ENCODE measurements at regions not wholly inside any gene's neighbourhood (a gene's known extent, or its start where the extent isn't known, plus 50 kb on each side); places are given as distances from the start of the nearest gene placed in this dataset.

DNA sequence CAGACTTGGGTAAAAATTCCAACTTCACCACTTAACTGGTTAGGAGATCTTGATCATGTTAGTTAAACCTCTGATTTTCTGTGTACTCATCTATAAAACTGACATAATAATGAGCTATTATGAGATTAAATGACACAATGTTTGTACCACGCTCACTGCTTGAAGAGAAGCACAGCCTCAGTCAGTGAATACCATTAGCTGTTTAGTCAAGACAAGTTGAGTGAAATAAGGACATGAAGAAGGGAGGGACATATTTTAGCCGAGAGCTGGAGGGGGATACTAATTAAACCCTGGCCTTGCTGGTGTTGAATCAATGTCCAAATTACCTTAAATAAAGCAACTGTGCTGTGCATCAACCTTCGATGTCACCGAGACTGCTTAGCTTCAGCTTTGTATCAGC, 105.1 kb upstream of the TOX3 start:
- DNase-seq (ENCODE audit: low spot score) = no peak

DNA sequence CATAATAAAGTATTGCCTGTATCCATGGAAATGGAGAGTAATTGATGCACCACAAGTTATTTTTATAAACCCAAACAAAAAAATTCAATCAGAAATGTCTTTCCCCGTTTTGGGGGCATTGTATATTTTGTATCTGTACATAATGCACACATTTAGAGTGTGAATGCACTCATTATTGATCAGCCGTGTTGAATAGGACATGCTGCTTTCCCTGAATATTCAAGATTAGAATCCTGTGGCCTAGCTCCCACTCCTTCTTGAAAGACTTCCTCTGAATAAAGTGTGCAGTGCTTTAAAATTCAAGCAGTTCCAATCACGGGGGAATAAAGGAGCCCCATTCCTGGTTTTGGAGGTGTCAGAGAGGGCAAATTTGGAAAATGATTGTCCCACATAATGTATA, 103.8 kb upstream of the TOX3 start:
- DNase-seq (ENCODE audit: low spot score) = no peak
- no peak for FAIRE-seq

More for the DNA sequence above, 105.1 kb upstream of the TOX3 start:
- no peak for FAIRE-seq

DNA sequence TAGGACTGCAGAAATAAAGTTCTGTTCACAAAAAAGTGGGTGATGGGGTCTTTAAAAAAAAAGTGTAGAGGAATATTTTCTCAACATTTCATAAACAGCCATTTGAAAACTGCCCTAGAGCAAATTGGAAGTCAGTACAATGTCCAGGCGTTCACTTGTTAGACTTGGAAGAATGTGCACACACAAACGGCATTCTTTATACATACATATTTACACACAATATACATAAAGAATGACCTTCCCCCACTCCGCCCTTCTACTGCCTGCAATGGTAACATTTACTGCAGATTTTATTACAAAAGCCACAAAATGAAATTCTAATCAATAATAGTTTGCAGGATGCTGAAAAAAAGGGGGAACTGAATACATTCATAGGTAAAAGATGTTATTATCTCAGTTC, 103.4 kb upstream of the TOX3 start:
- FAIRE-seq = no peak
- no peak for DNase-seq (ENCODE audit: low spot score)

DNA sequence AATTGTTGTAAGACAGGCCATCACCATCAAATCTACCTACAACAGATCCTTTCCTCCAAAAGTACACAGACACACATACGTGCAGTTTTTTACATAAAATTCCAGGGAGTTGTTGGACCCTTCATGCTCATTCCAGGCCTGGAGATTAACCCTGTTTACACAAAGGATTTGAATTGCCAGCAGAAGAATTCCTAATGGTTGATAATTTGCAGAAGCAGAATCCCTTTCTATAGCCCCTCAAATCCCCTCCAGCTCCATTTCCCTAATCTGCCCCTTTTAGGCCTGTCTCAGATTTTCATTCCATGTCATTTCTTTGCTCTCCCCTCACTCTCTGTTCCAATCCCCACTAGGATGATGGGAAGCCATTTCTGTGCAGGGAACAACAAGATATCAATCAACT, 102.9 kb upstream of the TOX3 start:
- FAIRE-seq = no peak

DNA sequence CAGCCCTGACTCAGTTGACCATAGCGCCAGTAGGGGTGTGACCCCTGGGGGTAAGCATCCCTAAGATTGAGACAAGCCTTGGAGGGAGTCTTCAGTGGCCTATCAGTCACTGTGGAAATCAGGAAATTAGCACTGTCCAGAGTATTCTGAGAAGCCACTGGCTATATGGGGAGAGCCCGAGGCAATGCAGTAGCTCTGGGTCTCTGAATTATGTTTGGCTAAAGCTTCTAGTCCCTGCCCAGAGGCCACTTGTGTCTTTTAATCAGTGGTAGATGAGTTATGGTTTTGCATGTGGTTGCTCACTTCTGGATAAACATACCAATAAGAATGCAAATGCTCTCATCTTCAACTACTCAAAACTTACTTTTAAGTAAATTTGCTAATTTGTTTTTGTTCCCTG, 100.6 kb upstream of the TOX3 start:
- FAIRE-seq = no peak
- no peak for DNase-seq (ENCODE audit: low spot score)

More for the DNA sequence above, 102.9 kb upstream of the TOX3 start:
- DNase-seq (ENCODE audit: low spot score) = no peak

DNA sequence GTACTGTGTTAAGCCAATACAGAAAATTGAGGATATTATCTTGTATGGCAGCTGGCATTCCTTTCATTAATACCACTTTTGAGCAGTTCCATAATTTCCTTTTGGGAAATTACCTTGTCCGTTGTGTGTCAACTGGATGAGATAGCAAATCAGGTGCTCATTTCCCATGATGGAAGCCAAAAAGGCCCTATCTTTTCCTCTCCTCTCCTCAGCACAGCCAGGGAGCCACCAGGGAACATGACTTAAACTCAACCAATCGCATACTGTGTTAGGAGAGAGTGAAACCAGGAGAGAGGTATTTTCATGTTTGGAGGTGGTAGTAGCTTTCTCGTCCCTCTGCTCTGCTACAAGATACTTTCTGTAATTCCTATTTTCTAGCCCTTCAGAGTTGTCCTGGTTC, 96.1 kb upstream of the TOX3 start:
- no peak for DNase-seq (ENCODE audit: low spot score)
- no peak for FAIRE-seq

DNA sequence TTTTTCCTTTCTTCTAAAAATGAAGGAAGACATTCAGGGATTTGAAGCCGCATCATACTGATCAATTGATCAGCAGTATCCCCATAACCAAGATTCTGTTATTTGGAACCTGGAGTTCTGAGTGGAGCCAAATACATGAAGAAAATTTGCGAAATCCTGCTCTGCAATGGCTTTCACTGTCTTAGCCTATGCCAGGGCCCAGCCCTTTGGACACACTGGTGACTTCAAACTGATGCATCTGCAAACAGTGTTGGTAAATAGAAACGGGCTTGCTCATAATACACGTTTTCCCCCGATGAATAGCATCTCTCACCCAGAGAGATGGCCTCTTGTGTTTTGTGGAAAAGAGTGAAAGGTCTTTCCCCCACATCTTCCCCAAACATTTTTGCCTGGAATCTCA, 87.6 kb upstream of the TOX3 start:
- no peak for DNase-seq (ENCODE audit: low spot score)
- FAIRE-seq = no peak

DNA sequence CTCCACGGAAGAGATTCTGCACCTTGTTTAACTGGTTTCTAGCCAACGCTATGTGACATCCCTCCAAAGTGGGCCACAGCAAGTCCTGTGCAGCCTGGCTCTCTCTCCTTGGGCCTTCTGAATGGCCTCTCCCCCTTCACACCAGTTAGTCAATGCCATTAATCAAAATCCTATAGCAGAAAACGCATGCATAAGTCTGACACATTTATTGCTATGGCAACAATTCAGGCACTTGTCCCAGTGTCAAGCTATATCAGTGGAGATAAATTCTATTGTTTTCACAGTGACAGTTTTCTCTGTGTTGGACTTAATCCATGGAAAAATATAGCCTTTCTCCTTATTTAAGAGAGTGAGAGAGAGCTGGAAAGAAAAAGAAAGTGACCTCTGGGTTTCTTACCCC, 87.2 kb upstream of the TOX3 start:
- DNase-seq (ENCODE audit: low spot score) = no peak
- FAIRE-seq = no peak

DNA sequence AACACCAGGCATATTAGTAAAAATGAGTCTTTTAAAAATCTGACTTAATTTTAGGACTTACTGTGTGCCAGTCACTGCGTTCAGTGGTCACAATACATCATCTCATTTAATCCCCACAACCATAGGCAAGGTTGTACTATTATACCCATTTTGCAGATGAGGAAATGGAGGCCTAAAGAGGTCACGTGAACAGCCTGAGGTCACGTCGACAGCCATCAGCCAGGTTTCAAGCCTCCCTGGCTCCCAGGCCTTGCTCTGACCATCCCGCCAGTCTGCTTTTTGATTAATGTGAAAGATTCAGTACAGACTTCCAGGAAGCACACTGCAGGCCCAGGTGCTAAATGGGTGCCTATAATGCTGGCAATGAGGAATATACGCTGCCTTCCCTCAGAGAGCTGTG, 86.3 kb upstream of the TOX3 start:
- DNase-seq (ENCODE audit: low spot score) (no peak), FAIRE-seq (no peak)

DNA sequence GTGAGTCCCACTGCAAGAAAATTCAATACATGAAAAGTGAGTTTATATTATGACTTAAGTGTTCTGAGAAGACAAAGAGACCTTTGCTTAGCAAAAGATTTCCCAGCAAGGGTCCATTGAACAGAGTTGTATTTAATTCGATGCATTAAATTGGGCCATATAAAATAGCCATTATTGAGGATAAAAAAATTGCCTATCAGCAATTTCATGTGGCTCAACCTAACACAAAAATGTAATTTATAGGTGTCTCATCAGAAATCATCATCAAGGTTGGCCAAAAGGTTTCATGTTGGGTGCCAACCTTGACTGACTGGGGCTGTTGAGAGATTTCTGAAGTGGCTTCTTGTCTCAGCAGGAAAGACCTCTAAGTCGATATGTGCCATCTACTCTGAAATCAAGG, 84.8 kb upstream of the TOX3 start:
- DNase-seq (ENCODE audit: low spot score) (no peak), FAIRE-seq (no peak)

DNA sequence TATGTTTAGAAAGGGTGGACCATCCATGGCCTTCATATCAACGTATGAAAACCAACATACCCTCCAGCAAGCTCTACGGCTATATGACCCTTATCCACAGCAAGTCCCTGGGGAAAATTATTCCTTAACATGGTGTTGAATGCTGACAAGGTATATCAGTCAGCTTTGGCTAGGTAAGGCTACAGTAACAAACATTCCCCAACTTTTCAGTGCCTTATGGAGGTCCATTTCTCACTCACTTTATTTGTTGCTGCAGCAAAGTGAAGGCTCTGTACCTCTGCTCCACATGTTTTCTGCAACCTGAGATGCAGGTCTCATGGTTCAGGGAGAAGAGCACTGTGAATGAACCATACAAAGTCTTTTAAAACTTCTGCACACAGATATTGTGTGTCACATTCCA, 83.8 kb upstream of the TOX3 start:
- DNase-seq (ENCODE audit: low spot score) (no peak), FAIRE-seq (no peak)

DNA sequence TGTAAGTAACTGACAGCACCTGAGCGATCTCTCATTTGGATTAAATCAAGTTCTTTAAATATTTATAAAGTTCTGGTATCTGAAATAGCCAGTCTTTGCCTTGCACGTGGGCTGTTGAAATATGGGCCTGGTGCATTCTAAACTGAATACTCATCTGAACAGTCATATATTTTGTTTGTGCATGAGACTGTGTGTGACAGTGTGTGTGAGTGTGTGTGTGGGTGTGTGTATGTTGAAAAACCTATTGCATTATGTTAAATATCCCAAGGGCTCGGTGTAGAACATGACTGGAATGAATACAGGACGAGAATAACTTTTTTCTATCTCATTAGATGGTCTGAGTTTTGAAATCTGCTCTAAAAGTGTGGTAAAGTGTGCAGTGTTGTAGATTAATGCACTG, 82.4 kb upstream of the TOX3 start:
- no peak for FAIRE-seq
- DNase-seq (ENCODE audit: low spot score) = no peak

DNA sequence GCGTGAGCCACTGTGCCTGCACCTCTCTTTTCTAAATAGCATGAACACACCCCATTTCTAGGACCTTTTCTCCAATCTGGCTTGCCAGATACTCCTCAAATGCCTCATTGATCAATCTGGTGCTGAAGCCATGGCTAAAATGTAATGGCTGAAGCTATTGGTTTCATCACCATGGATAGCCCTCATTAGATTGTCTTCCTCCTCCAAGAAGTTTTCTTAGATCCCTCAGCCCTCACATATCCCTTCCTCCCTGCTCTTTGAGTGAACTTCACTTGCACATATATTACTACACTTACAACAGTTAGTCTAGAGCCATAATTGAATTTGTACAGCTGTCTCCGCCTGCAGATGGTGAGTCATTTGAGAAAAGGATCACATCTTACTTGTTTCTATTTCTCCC, 77.9 kb upstream of the TOX3 start:
- DNase-seq (ENCODE audit: low spot score) = no peak
- FAIRE-seq = no peak

DNA sequence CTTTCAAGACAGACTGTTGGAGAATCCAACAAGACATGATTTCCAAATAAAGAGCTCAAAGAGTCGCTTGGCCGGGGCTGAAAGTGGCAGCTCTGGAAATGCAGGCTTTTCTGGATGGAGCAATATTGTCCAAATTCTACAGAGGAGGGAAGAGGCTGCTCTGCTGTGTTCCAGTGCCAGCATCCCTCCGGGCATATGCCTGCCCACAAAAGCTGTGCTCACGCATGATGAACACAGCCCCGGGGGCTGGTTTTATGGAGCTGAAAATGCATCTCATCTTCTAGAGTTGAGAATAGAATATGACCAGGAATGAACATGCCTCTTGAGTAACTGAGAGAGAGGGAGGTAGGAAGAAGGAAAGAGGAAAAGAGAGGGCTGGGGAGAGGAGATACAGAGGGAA, 74.7 kb upstream of the TOX3 start:
- no peak for DNase-seq (ENCODE audit: low spot score)
- FAIRE-seq = no peak

DNA sequence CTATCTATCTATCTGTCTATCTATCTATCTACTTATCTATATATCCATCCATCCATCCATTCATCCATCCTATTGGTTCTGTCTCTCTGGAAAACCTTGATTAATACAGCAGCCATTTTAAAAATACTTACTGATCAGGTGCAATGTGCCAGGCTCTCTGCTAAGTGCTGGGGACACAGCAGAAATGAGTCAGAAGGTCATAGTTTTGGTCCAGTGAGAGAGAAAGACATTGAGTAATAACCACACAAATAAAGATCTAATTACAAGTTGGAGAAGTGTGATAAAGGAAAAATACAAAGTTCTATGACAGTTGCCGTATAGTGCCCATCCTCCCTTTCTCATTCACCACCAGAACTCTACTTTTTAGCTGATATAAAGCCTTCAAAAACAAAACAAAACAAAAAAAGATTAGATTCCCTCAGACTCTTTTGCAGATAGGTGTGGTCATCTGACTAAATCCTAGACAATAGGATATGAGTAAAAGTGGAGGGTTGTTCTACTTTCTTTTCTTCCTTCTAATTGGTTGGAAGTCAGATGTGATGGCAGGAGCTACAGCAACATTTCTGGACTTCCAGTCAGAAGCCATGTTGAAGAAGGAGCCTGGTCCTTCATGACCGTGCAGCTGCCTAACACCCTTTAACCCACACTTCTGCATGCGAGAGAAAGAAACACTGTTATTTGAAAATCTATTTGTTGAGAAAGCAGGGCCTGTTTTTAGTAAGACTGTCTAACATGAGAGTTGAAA, 72.0 kb upstream of the TOX3 start:
- DNase-seq (ENCODE audit: low spot score) (no peak), FAIRE-seq (no peak)

DNA sequence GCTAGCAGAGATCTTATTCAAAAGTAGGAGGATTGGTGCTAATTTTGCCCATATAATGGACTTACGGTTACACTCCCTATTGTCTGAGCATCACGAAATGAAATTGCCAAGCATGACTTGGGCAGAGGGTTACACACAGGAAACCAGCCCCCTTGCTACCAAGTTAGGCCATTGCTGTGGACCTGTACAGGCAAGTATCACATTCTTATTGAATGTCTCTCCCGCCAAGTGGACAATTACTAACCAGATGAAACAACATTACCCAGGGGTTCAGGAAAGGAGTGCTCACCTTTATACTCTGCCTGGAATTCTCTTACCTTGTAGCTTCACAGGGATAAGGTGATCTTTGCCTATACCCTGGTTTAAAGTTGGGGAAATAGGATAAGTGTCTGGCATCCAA, 70.6 kb upstream of the TOX3 start:
- DNase-seq (ENCODE audit: low spot score) (no peak), FAIRE-seq (no peak)

DNA sequence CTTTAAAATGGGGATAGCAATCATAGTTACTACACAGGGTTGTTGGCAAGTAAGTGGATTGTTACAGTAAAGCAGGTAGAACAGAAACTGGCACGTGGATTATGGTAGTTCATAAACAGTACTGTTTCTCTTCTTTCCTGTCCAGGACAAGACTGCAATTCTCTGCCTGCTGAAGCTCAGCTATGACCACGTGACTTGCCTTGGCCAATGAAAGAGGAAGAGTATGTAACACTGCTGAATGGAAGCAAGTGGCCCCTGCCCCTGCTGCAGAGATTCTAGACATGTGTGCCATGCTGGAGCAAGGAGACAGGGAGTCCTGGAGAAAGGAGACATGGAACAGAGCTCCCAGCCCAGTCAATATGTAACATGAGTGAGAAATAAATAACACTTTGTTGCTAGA, 66.6 kb upstream of the TOX3 start:
- DNase-seq (ENCODE audit: low spot score) (no peak), FAIRE-seq (no peak)

DNA sequence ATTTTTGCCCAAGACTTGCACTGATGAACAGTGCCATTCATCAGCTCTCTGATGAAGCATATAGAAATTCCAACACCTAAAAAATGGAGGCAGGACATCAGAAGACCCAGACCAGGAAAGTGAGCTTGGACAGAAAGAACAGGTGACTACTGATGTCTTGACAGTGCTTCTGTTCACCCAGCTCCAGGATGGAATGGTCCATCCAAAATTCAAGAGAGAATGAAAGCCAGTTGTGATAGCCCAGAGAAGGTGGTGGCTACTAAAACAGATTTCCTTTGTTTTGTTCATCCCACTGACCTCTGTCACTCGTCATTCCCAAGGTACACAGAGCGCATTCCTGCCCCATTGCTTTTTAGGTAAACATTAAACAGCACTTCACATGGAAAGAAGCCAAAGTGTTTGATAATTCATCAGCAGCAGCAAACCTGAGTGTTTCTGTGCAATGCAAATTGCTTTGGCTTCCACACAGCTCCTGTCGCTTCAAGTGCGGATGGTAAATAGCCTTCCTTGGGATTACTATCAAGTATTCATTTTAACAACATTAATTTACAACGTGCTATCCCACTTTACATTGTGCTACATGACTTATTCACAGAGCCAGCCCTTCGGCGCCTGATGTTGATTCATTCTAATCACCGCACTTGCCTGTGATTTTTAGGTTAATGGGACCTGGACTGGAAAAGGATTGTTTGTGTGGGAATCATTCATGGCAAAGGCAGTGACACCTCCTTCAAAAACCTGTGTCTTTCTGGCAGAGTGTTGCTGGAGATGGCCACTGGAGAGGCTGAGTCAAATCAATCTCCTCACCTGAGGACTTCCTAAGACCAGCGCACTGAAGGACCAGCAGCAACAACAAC, 65.1 kb upstream of the TOX3 start:
- DNase-seq (ENCODE audit: low spot score) (no peak), FAIRE-seq (no peak)

DNA sequence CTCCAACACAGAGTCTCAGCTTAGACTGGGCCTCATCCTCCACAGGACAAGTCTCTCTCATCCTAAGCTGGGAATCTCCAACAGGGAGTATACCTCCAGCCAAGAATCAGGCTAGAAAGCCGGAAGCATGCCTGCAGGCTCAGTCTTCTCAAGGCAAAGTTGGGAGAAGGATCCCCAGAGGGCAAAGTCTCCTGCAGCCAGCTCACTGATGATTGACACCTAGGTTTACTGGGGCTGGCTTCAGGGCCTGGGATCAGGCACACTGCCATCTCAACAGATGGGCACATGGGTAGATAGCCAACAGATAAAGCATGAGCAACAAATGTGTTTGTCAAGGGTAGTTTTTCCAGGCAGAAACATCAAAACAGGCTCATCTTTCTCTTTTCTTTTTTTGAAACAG, 56.1 kb upstream of the TOX3 start:
- FAIRE-seq (no peak), DNase-seq (ENCODE audit: low spot score) (no peak)

DNA sequence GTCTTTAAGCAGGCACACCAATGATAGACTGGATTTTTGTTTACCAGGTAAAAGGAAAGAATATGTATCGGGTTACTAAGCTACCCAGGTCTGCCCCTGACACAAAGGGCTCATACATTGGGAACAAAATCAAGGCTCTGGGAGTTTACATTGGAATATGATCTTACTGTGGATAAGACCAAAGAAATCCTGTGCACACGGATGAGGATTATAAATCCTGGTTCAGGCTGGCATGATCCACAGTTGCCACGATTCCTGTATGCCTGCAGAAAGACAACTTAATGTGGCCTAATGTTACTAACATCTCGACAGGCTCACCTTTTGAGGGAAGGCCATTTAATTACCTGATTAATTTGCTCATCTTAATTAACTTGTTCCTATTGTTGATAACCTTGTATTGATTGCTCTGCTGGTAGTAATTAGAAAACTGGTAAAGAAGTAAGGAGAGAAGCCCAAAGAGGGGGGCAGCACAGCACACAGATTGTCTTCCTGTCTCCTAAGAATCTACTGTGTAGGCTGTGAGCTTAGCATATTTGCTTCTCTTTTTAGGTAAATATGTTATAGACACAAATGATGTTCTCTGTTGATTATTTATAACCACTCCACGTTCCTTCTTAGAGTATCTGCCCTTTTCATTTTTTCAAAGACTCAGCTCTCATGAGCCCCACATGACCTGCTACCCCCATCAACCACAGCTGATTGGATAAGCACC, 51.0 kb upstream of the TOX3 start:
- no peak for DNase-seq (ENCODE audit: low spot score)
- no peak for FAIRE-seq

DNA sequence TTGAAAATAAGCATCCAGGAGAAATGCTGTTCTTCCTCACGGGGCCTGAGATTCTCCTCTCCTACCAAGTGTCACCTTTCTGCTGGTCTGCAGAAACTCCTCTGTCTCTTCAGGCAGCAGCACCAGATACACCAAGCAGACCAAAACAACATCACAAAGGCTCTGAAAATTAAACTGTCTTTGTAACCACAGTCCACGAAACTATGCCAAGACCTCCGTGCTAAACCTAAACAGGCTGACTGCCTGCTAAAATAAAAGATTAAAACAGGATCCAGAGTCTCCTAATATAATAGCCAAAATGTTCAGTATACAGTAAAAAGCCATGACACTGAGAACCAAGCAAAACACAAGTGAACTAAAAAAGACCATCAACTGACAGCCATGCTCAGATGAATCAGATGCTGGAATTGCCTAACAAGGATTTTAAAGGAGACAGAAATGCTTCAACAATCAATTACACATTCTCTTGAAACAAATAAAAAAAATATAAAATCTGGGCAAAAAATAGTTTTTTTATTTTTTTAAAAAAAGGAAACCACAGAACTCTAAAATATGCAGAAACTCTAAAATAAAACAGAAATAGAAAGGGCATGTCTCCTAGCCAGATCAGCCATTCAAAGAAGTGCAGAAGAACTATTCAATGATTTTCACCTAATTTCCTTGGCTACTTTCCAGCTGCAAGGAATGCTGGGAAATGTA, 50.3 kb upstream of the TOX3 start:
- DNase-seq (ENCODE audit: low spot score) (no peak), FAIRE-seq (no peak)
